SK-N-SH treated with all-trans-retinoic acid at 6 μM for 48 hours (cell line): ENCODE measurements at regions not wholly inside any gene's neighbourhood (a gene's known extent, or its start where the extent isn't known, plus 50 kb on each side); places are given as distances from the start of the nearest gene placed in this dataset.

Experiments
- ATAC-seq: fragments of 200-7000 bp; cut with Tn5 transposase; 3 replicates; pipeline ENCODE4 v1.9.1; 2020; ENCODE audit warnings: mild to moderate bottlenecking, moderate library complexity
- ARNTL ChIP-seq: fragments of 450-650 bp; formaldehyde crosslinking; IDR thresholded peaks from 2 replicates; pipeline ENCODE4 v1.5.0; 2020; ENCODE audit warnings: low read depth, mild to moderate bottlenecking, moderate library complexity, borderline replicate concordance
- BACH2 ChIP-seq: fragments of 250-450 bp; sonication (Bioruptor Pico); IDR thresholded peaks from 2 replicates; pipeline ENCODE4 v1.9.0; 2021; ENCODE audit warnings: mild to moderate bottlenecking, borderline replicate concordance
- CREB5 ChIP-seq: fragments of 250-450 bp; sonication (Bioruptor Pico); IDR thresholded peaks from 2 replicates; pipeline ENCODE4 v1.5.1; 2020; ENCODE audit warnings: low read depth, mild to moderate bottlenecking, moderate library complexity
- CSDC2 ChIP-seq: fragments of 250-450 bp; sonication (Bioruptor Pico); IDR thresholded peaks from 2 replicates; pipeline ENCODE4 v1.5.0; 2020; ENCODE audit warnings: mild to moderate bottlenecking, moderate library complexity
- ESRRG ChIP-seq: fragments of 250-450 bp; sonication (Bioruptor Pico); IDR thresholded peaks from 2 replicates; pipeline ENCODE4 v1.6.1; 2021; ENCODE audit warnings: mild to moderate bottlenecking
- ISL1 ChIP-seq: fragments of 250-450 bp; sonication (Bioruptor Pico); IDR thresholded peaks from 2 replicates; pipeline ENCODE4 v2.1.2; 2022; ENCODE audit warnings: mild to moderate bottlenecking, moderate library complexity
- OSR1 ChIP-seq: fragments of 250-450 bp; sonication (Bioruptor Pico); IDR thresholded peaks from 2 replicates; pipeline ENCODE4 v1.8.0; 2022; ENCODE audit warnings: moderate library complexity, mild to moderate bottlenecking, inconsistent platforms
- POU6F1 ChIP-seq: fragments of 250-450 bp; sonication (Bioruptor Pico); IDR thresholded peaks from 2 replicates; pipeline ENCODE4 v1.8.0; 2021; ENCODE audit warnings: low read depth, mild to moderate bottlenecking, moderate library complexity, borderline replicate concordance
- PPARA ChIP-seq: fragments of 250-450 bp; sonication (Bioruptor Pico); IDR thresholded peaks from 2 replicates; pipeline ENCODE4 v1.5.0; 2020; ENCODE audit warnings: mild to moderate bottlenecking, borderline replicate concordance
- RARB ChIP-seq: fragments of 250-450 bp; sonication (Bioruptor Pico); IDR thresholded peaks from 2 replicates; pipeline ENCODE4 v1.8.0; 2021; ENCODE audit warnings: mild to moderate bottlenecking, moderate library complexity
- SNAI2 ChIP-seq: fragments of 250-450 bp; sonication (Bioruptor Pico); IDR thresholded peaks from 2 replicates; pipeline ENCODE4 v1.5.0; 2020; ENCODE audit warnings: mild to moderate bottlenecking, moderate library complexity
- TCF4 ChIP-seq: fragments of 250-450 bp; sonication (Bioruptor Pico); IDR thresholded peaks from 2 replicates; pipeline ENCODE4 v1.8.0; 2021; ENCODE audit warnings: mild to moderate bottlenecking, moderate library complexity, borderline replicate concordance
- TOX ChIP-seq: fragments of 250-450 bp; sonication (Bioruptor Pico); IDR thresholded peaks from 2 replicates; pipeline ENCODE4 v1.8.0; 2021; ENCODE audit warnings: mild to moderate bottlenecking, moderate library complexity, borderline replicate concordance
- TSHZ2 ChIP-seq: fragments of 250-450 bp; sonication (Bioruptor Pico); IDR thresholded peaks from 2 replicates; pipeline ENCODE4 v1.5.0; 2020; ENCODE audit warnings: mild to moderate bottlenecking, moderate library complexity
- ZC3H10 ChIP-seq: fragments of 250-450 bp; sonication (Bioruptor Pico); IDR thresholded peaks from 2 replicates; pipeline ENCODE4 v1.5.1; 2021; ENCODE audit warnings: mild to moderate bottlenecking, moderate library complexity
- ZFP3 ChIP-seq: fragments of 250-450 bp; sonication (Bioruptor Pico); IDR thresholded peaks from 2 replicates; pipeline ENCODE4 v1.5.0; 2020; ENCODE audit warnings: mild to moderate bottlenecking, moderate library complexity
- ZFP30 ChIP-seq: fragments of 450-650 bp; formaldehyde crosslinking; IDR thresholded peaks from 2 replicates; pipeline ENCODE4 v1.5.0; 2022; ENCODE audit warnings: mild to moderate bottlenecking, moderate library complexity
- ZNF565 ChIP-seq: fragments of 450-650 bp; formaldehyde crosslinking; conservative IDR thresholded peaks from 2 replicates; pipeline ENCODE4 v1.5.0; 2020; ENCODE audit warnings: low read depth, mild to moderate bottlenecking, moderate library complexity
- ZNF70 ChIP-seq: fragments of 450-650 bp; formaldehyde crosslinking; IDR thresholded peaks from 2 replicates; pipeline ENCODE4 v1.5.0; 2020; ENCODE audit warnings: mild to moderate bottlenecking, moderate library complexity
- ZNF8 ChIP-seq: fragments of 450-650 bp; formaldehyde crosslinking; IDR thresholded peaks from 2 replicates; pipeline ENCODE4 v1.5.0; 2020; ENCODE audit warnings: mild to moderate bottlenecking, moderate library complexity
- TF ChIP-seq, protein P1 (sequence below): fragments of 250-450 bp; sonication (Bioruptor Pico); IDR thresholded peaks from 2 replicates; pipeline ENCODE4 v1.5.1; 2021; ENCODE audit warnings: mild to moderate bottlenecking, moderate library complexity
- TF ChIP-seq, protein P2 (sequence below): fragments of 250-450 bp; sonication (Bioruptor Pico); IDR thresholded peaks from 2 replicates; pipeline ENCODE4 v1.8.0; 2020; ENCODE audit warnings: mild to moderate bottlenecking, moderate library complexity, borderline replicate concordance

- TF ChIP-seq CREB5 (no peak), CSDC2 (CRISPR knock-in tag) (no peak), ZNF70 (CRISPR knock-in tag) (no peak)
These were observed 1939.7 kb downstream of the TP53TG3F start (continued) for GRCh38 chr16:35399133-35399532.

- ATAC-seq, result no peak
- TF ChIP-seq OSR1 (CRISPR knock-in tag) (no peak), RARB (CRISPR knock-in tag) (no peak), BACH2 (CRISPR knock-in tag) (no peak), SNAI2 (CRISPR knock-in tag) (no peak), ZFP30 (CRISPR knock-in tag) (no peak)
These were observed 1944.9 kb downstream of the TP53TG3F start for GRCh38 chr16:35404273-35404672.

GRCh38 chr16:35405526-35405925, 1946.1 kb downstream of the TP53TG3F start:
- ATAC-seq, result no peak
- TF ChIP-seq TCF4 (CRISPR knock-in tag) (no peak), ZC3H10 (CRISPR knock-in tag) (no peak), ARNTL (CRISPR knock-in tag) (no peak), ZFP30 (CRISPR knock-in tag) (no peak), OSR1 (CRISPR knock-in tag) (no peak), PPARA (CRISPR knock-in tag) (no peak), ZFP3 (CRISPR knock-in tag) (no peak), ZNF8 (no peak), POU6F1 (CRISPR knock-in tag) (no peak), RARB (CRISPR knock-in tag) (no peak), BACH2 (CRISPR knock-in tag) (no peak), CSDC2 (CRISPR knock-in tag) (no peak), ZNF565 (CRISPR knock-in tag) (no peak), SNAI2 (CRISPR knock-in tag) (no peak), TOX (CRISPR knock-in tag) (no peak), CREB5 (no peak), ESRRG (CRISPR knock-in tag) (no peak)
- TF ChIP-seq, protein P1, sequence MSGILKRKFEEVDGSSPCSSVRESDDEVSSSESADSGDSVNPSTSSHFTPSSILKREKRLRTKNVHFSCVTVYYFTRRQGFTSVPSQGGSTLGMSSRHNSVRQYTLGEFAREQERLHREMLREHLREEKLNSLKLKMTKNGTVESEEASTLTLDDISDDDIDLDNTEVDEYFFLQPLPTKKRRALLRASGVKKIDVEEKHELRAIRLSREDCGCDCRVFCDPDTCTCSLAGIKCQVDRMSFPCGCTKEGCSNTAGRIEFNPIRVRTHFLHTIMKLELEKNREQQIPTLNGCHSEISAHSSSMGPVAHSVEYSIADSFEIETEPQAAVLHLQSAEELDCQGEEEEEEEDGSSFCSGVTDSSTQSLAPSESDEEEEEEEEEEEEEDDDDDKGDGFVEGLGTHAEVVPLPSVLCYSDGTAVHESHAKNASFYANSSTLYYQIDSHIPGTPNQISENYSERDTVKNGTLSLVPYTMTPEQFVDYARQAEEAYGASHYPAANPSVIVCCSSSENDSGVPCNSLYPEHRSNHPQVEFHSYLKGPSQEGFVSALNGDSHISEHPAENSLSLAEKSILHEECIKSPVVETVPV (CRISPR knock-in tag), result no peak
- TF ChIP-seq, protein P2, sequence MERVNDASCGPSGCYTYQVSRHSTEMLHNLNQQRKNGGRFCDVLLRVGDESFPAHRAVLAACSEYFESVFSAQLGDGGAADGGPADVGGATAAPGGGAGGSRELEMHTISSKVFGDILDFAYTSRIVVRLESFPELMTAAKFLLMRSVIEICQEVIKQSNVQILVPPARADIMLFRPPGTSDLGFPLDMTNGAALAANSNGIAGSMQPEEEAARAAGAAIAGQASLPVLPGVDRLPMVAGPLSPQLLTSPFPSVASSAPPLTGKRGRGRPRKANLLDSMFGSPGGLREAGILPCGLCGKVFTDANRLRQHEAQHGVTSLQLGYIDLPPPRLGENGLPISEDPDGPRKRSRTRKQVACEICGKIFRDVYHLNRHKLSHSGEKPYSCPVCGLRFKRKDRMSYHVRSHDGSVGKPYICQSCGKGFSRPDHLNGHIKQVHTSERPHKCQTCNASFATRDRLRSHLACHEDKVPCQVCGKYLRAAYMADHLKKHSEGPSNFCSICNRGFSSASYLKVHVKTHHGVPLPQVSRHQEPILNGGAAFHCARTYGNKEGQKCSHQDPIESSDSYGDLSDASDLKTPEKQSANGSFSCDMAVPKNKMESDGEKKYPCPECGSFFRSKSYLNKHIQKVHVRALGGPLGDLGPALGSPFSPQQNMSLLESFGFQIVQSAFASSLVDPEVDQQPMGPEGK (CRISPR knock-in tag), result no peak

GRCh38 chr16:35409503-35409902, 1950.1 kb downstream of the TP53TG3F start:
- TF ChIP-seq BACH2 (CRISPR knock-in tag) (no peak), ISL1 (no peak), ESRRG (CRISPR knock-in tag) (no peak), ZNF70 (CRISPR knock-in tag) (no peak), OSR1 (CRISPR knock-in tag) (no peak), TSHZ2 (CRISPR knock-in tag) (no peak), SNAI2 (CRISPR knock-in tag) (no peak), CREB5 (no peak), ARNTL (CRISPR knock-in tag) (no peak)
- ATAC-seq, result no peak
